DMS114 treated with DMSO at 0.1 percent for 48 hours (cell line): ENCODE measurements at regions not wholly inside any gene's neighbourhood (a gene's known extent, or its start where the extent isn't known, plus 50 kb on each side); places are given as distances from the start of the nearest gene placed in this dataset.

Experiments used
- DNase-seq: peaks from one replicate; lab custom pipeline; 2025; ENCODE audit not compliant: unreplicated experiment; lab: John Stamatoyannopoulos, UW

DNA sequence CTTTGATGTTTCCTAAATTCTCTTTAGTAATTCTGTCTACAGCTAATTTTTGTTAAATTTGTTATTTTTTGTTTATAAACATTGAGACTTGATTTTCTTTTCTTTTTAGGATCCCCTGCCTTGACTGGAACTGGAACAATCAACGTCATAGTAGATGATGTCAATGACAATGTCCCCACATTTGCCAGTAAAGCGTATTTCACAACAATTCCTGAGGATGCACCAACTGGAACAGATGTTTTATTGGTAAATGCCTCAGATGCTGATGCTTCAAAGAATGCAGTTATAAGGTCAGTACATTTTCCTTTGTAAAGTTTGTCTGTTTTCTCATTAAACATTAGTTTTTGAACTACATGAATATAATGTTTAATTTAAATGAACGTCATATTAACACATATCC is 119.4 kb downstream of the FAT4 start:
- DNase-seq, result no peak

DNA sequence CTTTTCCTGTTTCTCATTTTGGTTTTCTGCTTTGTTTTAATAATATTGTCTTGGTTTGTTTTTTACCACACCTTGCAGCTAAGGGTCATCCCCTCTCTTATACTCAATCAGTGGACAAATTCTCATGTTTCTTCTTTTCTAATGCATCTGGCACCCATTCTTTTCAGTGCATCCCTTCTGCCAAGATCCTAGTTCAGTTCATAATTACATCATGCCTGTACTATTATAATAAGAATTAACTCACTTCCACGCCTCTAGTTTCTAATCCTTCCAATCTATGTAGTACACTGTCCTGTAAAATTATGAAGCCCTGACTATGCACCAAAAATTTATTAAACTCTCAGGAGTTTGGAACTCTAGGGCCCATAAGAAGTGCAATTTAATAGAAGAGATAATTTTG is 126.1 kb downstream of the FAT4 start:
- DNase-seq, result no peak

DNA sequence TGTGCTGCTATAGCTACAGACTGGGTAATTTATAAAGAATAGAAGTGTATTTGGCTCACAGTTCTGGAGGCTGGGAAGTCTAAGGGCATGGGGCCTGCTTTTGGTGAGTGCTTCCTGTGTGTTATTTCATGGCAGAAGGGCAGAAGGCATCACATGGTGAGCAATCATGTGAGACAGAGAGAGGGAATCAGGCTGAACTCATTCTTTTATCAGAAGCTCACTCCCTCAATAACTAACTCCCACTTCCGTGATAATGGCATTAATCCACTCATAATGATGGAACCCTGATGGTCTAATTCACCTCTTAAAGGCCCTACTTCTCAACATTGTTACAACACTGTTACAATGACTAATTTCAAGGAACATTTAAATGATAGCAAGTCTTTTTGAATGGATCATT is 129.4 kb downstream of the FAT4 start:
- DNase-seq, result no peak

DNA sequence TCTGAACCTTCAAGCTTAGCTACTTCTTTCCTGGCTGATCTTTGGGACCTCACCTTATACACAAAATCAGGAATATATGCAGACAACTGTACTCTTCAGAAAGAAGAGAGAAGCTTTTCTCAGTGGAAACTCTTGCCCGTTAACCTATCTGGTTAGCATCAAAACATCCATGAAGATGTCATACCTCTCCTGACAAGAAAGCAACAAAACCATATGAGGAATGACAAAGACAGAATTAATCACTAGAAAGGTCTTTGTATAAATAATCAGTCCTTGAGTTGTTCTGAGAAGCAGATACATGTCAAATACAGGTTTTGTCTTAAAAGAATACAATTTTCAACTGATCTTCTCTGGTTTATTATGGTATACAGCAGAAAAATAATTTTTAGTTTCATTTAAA is 130.8 kb downstream of the FAT4 start:
- no peak for DNase-seq

DNA sequence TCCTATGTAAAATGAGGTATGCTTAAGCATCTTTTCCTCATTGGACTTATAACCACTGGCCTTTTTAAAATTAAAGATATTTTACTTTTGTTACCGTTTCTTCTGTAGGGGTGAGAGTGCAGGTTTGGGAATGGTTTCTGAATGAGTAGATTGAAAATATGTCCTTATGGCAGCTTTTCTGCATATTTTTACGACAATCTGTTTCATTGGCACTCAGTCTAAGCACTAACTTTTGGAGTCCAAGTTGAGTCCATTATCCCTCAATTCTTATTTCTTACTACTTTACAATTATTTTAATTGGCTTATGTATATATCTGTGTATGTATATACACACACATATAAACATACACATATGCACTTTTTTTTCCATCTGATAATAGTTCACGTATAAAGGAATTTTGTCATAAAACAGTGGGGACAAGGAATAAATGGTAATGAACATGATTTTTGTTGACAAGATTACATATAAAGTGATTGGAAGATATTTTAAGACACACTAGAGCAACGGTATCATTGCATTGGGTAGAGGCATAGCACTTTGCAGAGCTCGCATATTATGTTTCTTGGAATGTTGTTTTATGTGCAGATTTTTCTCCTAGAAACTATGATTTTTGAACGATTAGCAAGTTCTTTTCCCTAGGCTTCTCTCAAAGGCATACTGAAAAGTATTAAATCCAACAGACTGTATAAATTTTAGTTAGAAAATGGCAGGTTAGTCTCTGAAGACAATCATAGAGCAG is 133.0 kb downstream of the FAT4 start:
- no peak for DNase-seq

DNA sequence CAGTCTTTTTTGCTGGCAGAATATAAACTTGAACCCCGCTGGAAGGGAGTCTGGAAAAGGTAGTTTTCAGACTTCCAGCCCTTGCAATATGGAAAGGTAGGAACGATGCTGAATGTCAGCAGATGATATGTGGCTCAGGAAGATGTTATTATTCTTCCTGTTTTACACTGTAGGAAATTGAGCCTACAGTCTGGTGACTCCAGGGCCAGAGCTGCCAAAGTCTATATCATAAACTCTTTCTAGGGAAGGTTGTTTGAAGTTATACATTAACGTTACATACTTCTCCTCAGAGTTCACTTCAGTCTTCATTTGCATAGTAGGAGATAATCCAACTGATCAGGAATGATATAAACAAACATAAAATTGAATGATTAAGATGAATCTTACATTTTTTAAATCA is 141.3 kb downstream of the FAT4 start:
- DNase-seq, result no peak

DNA sequence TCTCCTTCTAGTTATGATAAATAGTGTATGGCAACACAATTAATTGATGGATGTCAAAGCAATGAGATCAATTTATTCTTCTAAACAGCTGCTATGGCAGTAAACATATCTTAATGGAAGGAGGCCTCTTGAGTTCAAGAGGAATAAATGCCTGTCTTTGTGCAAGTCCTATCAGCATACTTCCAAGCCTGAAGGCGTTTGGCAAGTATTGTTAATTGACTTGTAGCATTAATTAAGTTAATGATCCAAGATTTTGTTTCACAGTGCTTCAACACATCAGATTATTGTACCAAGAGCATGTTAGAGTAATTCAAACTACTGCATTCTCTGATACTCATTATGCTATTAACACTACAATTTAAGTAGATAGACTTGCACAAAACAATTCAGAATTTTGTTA is 144.8 kb downstream of the FAT4 start:
- no peak for DNase-seq

DNA sequence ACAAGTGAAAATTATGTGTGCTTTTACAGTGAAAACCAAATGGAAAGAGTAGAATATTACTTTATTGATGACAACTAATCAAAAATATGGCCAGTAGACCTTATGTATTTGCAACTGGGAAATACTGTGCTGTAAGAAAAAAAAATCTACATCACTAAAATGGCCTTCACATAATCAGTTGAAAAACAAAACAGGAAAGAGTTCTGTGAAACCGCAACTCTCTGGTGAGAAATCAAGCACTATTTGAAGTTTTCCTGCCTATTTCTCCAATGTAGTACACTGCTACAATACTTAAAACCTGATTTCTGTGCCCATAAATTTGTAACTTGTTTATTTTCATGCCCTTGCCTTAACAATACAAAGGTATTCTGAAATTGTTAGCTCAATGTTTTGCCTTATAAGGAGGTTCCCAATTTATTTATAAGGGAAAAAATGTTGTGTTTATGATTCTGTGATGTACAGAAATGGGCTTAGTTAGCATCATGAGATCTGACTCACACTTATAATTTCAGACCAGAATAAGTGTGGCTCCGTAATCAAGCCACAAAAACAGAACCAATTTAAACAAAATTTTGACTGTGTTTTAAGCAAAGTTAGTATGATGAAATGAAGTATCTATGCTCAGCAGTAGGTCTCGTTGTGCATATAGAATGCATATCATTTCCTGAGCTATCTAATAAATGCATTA is 147.1 kb downstream of the FAT4 start:
- no peak for DNase-seq

DNA sequence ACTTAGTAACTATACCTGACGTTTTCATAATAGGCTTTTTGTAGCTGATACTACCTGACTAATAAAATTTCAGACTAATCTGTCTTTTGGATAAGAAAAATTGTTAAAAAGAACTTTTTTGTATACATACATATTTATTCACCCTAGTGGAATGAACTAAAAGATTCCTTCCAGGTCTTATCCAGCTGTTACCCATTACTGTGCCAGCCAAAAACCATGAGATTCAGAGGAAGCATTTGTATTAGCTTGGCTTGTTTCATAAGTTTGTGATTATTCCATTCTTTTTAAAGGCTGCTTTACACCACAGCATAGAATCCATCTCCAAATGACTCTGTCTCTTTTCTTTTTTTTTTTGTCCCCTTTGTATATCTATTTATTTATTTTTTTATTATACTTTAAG is 149.4 kb downstream of the FAT4 start:
- DNase-seq, result no peak

DNA sequence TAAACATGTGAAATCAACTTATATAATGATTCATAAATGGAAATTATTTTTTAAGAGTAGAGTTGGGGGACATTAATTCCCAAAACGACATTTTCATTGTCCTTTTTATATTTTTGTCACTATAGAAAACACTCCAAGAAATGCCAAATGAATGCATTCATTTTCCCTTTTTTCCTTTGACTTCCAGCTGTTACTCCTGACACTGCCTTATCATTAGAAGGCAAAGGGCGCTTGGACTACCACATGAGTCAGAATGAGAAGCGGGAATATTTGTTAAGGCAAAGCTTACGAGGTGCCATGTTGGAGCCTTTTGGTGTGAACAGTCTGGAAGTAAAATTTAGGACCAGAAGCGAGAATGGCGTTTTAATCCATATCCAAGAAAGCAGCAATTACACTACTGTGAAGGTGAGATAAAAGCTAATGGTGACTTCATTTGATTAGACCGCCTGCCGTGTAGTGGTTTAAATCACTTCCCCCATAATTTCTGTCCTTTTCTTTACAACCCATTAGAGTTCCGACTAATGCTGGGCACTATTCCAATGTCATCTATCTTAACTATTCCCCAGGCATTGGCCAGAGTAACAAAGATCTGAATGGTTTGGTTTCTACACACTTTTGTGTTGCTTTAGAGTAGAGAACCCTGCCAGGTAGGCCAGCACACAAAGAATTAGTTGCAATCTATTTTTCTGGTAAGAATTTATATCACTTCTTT is 166.7 kb downstream of the FAT4 start:
- DNase-seq, result no peak

DNA sequence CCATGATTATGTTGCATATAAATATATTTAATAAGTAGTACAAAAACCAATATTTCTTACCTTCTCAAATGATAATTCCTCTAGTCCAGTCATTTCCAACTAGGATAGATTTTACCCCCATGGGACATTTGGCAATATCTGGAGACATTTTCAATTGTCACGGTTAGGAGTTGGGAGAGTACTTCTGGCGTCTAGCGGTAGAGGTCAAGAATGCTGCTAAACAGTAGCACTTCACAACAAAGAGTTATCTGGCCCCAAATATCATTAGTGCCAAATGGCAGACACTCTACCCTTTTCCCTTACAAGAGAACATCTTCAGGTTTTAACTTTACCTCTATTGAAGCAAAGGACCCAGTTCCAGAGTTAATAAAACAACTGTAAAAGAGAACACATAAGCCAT is 168.1 kb downstream of the FAT4 start:
- DNase-seq, result no peak

DNA sequence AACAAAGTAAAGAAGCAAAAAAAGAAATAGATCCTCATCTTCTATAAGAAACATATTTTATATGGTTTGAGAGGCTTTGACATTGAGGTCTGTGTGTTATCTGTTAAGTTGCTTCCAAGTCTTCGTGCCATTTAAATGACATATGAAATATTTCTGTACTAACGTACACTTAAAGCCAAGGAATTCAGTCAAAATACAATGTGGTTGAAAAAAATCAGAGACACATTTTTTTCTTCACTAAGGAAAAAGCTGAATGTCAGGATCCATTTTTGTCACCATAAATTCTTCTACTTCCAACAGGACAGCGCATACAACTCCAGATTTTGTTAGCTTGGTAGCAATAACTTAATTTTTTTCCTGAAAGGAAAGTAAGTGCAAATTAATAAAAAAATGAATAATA is 168.5 kb downstream of the FAT4 start:
- DNase-seq, result no peak

DNA sequence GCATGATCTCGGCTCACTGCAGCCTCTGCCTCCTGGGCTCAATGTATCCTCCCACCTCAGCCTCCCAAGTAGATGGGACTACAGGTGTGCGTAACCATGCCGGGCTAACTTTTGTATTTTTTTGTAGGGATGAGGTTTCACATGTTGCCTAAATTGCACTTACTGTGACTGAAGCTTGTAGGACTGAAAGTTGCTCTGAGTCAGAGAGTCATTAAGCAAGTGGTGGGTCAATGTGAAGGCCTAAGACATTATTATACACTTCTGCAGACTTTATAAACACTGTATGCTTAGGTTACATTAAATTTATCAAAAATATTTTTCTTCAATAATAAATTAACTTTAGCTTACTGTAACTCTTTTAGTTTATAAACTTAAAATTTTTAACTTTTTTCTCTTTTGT is 170.2 kb downstream of the FAT4 start:
- DNase-seq, result no peak

DNA sequence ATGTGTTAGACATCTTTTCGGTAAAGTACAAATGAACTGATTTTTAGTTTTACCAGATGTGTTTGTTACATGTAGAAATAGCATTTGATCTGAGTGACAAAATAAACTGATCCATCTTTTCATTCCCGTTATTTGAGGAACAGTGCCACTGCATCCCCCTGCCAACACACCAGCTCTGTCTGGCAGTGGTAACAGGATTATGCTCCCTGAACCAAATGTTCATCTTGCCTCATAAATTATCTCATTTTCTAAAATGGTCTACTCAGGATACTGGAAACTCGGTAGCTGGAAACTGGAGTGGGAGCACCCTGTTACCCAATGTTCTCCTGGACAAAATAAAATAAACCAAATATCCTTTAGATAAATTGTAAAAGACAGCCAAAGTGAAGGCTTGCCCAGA is 171.6 kb downstream of the FAT4 start:
- DNase-seq, result no peak

DNA sequence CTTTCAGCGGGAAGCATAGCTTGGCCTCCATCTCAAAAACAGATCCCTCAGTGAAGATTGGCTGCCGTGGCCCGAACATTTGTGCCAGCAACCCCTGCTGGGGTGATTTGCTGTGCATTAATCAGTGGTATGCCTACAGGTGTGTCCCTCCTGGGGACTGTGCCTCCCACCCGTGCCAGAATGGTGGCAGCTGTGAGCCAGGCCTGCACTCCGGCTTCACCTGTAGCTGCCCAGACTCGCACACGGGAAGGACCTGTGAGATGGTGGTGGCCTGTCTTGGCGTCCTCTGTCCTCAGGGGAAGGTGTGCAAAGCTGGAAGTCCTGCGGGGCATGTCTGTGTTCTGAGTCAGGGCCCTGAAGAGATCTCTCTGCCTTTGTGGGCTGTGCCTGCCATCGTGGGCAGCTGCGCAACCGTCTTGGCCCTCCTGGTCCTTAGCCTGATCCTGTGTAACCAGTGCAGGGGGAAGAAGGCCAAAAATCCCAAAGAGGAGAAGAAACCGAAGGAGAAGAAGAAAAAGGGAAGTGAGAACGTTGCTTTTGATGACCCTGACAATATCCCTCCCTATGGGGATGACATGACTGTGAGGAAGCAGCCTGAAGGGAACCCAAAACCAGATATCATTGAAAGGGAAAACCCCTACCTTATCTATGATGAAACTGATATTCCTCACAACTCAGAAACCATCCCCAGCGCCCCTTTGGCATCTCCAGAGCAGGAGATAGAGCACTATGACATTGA is 175.4 kb downstream of the FAT4 start:
- DNase-seq, result no peak

DNA sequence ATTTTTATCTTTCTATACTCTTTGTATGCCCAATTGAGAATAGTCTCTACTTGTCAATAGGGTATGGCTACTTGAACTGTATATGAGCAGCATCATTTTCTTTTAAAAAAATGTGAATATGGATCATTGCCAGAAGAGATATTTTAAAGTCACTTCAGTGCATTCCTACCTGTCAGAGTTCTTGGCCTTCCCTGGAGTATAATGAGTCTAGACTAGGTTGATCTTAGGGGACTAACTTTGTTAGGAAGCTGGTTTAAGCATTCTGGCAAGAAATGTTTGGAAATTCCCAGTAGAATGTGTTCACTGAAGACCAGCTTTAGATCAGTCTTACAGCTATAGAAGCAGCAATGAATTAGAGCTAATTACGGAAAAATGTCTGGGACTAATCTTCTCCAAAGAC is 178.2 kb downstream of the FAT4 start:
- no peak for DNase-seq

DNA sequence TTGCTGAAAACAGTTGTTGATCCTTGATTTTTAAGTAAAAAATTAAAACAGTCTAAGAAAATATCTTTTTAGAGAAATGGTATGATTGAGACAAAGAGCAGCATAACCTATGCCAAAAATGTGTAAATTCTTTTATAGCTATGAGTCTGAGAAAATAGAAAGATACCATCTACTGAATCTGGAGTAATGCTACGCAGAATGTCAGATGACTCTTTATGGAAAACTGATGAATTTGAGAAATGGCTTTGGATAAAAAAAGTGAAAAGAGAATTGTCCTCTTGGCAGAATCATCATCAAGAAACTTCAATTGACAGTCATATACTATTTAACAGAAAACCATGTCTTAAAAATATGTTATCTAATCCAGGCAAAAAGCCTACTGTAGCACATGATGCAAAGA is 183.1 kb downstream of the FAT4 start:
- no peak for DNase-seq

DNA sequence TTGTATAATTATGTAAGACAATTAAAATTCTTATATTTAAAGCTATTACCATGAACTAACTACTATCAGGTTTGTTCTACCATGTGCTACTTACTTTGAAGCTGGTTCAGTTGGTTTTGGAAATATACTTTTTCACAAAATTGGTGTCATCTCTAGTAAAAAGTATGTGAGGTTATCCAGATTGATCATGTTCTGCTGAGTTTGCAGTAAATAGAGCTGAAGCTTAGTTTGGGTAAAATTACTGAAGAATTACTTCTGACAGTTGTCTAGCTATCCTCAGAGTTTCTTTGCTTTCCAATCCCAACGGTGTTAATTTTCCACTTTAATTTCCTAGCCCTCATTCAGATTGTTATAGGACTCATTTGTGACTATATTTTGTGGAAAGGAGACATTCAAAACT is 184.2 kb downstream of the FAT4 start:
- no peak for DNase-seq

DNA sequence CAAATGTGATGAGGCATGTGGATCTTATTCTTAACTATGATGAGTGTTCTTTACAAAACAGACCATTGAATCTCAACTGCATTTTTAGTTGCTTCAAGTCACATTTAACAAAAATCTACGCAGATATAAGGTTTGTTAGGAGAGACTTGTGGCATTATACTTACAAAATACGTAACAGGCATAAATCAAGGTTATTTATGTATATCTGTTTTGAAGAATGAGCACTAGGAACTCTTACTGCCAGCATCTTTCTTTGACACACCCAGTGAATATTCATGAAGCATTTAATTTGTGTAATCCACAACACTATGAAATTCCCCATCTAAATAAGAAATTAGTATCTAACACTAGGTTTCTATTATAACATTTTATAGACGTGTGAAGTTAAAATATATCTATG is 186.3 kb downstream of the FAT4 start:
- no peak for DNase-seq

DNA sequence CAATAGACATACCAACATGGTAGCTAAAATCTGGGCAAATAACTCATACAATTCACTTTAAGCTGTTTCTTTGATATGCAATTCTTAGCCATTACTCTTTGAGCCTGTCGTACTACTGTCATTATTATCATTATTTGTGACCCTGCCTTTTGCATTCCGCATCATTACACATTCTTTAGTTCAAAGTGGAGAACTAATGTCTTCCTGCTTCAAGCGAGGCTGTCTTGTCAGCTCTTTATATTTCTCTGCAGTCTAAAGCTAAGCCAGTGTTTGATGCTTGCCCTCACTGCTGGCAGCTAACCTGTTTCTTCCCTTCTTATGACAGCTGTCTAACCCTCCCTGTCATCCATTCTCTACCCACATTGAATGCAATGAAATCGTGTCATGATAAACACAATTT is 186.8 kb downstream of the FAT4 start:
- DNase-seq, result no peak

DNA sequence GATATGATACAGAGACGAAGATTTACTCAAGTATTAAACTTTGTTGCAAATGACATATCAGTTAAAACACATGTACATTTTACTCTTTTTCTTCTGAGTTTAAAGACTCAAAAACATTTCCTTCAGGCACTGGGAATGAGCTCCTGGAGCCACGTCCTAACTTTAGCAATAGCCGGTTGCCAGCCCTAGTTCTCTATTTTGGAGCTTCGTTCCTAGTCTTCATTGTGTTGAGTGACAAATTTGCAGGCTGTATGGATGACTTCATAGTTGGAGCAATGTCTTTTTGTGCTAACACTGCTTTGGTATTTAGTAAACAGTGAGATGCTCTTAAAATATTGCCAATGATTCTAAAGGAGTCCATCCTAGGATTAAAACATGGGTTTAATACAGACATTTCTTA is 190.9 kb downstream of the FAT4 start:
- no peak for DNase-seq

DNA sequence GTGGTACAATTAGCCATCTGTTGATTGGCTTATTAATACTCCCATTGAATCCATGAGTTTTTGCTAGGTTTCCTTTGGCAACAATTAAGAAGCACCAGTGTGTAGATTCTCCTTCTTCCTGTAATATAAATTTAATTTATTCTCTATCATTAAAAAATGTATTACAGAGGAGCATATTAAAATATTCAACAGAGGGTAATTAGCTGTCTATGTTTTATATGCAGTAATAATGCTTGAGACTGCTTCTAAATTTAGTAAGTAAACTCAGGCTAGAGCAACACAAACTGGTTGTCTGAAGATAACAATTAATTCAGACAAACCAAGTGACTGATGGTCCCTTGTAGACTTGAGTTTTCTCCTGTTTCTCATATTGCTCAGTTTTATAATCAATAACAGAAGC is 192.4 kb downstream of the FAT4 start:
- no peak for DNase-seq
